HG02970 (cell line): ENCODE measurements at regions not wholly inside any gene's neighbourhood (a gene's known extent, or its start where the extent isn't known, plus 50 kb on each side); places are given as distances from the start of the nearest gene placed in this dataset.

Experiments
- ATAC-seq: cut with Tn5 transposase; IDR thresholded peaks from one replicate; pipeline ENCODE4 v1.9.1; 2021; ENCODE audit warnings: mild to moderate bottlenecking, moderate library complexity, moderate number of reproducible peaks; ENCODE audit not compliant: unreplicated experiment, low FRiP score

DNA sequence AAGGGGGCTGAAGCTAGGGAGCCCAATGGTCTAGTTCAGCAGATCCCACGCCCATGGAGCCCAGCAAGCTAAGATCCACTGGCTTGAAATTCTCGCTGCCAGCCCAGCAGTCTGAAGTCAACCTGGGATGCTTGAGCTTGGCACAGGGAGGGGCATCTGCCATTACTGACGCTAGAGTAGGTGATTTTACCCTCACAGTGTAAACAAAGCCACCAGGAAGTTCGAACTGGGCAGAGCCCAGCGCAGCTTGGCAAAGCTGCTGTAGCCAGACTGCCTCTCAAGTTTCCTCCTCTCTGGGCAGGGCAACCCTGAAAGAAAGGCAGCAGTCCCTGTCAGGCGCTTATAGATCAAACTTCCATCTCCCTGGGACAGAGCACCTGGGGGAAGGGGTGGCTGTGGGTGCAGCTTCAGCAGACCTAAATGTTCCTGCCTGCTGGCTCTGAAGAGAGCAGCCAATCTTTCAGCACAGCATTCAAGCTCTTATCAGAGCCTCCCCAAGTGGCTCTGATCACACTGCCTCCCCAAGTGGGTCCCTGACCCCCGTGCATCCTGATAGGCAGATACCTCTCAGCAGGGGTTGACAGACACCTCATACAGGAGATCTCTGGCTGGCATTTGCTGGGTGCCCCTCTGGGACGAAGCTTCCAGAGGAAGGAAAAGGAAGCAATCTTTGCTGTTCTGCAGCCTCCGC, 167.8 kb downstream of the CCDC71L start:
- ATAC-seq = no peak

DNA sequence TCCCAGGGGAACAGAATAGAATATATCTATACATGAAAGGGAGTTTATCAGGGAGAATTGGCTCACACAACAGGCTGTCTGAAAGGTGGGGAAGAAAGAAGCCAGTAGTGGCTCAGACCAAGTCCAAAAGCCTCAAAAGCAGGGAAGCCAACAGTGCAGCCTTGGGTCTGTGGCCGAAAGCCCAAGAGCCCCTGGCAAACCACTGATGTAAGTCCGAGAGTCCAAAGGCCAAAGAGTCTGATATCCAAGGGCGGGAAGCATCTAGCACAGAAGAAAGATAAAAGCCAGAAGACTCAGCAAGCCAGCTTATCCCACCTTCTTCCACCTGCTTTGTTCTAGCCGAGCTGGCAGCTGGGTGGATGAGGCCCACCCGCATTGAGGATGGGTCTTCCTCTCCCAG, 172.5 kb downstream of the CCDC71L start:
- ATAC-seq = no peak

GRCh38 chr7:106487892-106488291, 173.1 kb downstream of the CCDC71L start:
- no peak for ATAC-seq

- ATAC-seq = no peak
Observed at GRCh38 chr7:106486331-106486730, 174.6 kb downstream of the CCDC71L start.

- no peak for ATAC-seq
Observed at GRCh38 chr7:106485919-106486318, 175.0 kb downstream of the CCDC71L start.

GRCh38 chr7:106485031-106485551, 175.9 kb downstream of the CCDC71L start:
- no peak for ATAC-seq

- ATAC-seq = no peak
Observed at GRCh38 chr7:106484562-106484961, 176.4 kb downstream of the CCDC71L start.

DNA sequence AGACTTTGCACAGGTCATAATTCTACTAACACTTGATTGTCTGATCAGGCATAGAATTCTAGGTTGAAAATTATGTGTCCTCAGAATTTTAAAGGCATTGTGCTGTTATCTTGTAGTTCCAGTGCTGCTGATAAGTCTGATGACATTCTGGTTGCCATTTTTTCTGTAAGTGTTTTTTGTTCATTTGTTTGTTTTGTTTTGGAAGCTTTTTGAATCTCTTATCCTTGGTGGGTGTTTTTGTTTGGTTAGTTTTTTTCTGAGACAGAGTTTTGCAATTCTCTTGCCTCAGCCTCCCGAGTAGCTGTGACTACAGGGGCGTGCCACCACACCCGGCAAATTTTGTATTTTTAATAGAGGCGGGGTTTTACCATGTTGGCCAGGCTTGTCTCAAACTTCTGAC, 178.9 kb downstream of the CCDC71L start:
- no peak for ATAC-seq

- ATAC-seq = no peak
Observed at GRCh38 chr7:106480616-106481031, 180.3 kb downstream of the CCDC71L start.

- no peak for ATAC-seq
Observed at GRCh38 chr7:106480161-106480579, 180.8 kb downstream of the CCDC71L start.

DNA sequence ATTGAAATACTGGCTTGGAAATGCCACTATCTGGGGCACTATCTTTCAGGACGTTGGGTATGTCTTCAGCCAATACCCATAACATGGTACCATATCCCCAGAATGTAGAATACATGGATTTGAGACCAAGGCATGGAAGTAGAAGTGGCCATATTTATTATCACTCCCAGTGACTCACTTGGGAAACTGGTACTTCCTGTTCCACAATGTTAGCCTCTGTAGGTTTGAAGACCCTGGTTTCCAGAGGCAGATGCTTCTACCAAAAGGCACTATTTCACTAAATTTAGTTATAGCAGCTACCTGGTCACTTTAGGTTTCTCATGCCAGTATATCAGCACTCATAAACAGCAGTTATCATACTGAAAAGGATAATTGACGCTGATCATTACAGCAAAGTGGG, 184.2 kb downstream of the CCDC71L start:
- no peak for ATAC-seq

GRCh38 chr7:106472741-106473140, 188.0 kb upstream of the NAMPT start:
- no peak for ATAC-seq

GRCh38 chr7:106471686-106472440, 187.1 kb upstream of the NAMPT start:
- no peak for ATAC-seq

- no peak for ATAC-seq
Observed at GRCh38 chr7:106471021-106471420, 186.2 kb upstream of the NAMPT start.

DNA sequence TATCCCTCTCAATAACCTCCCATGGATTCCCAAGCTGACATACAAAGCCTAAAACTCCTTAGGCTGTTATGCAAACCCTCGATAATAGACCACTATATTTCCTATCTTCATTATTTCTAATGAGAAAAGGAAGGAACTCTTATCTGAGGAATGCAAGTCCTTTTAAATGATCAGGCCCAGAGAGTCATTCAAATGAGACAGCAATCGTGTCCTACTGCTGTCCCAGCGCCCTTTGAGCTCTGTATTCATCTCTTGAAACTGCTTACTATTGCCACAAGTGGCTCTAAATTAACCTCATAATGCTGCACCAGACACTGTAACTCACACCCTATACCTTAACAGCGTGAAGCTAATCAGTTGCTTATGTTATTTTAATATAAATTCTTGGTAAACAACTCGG, 182.1 kb upstream of the NAMPT start:
- ATAC-seq = no peak

DNA sequence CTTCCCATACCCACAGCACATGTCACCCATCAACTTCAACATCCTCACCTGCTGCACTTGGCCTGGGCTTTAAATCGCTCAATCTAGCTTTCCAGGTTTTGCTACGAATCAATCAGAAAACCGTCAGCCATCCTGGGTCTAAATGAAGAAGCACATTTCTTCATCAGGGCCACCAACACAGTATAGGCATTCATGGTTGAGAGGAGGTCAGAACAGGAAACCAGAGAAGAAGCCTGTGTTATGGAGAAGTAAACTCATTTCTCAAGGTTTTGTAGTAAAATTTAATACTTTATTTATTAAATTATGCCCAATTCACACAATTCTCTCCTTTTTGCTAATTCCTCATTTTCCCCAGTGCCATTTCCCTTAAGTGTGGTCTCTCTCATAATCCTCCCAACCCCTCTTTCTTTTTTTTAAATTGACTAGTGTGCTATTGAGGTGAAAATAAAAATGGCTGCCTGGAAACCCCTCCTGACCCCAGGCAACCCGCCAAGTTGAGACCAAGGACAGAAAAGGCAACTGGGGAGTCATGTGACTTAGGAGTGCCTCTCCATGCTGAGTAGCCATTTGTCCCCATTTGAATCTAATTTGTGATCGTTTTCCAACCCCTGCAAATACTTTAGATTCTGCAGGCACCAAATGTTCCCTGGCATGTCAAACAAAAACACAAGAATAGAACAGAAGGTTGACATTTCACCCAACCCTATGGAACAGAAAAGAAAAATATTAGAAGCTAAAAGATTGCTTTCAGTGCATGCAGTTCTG, 181.1 kb upstream of the NAMPT start:
- ATAC-seq = no peak

- ATAC-seq = no peak
Observed at GRCh38 chr7:106464651-106465050, 179.9 kb upstream of the NAMPT start.

DNA sequence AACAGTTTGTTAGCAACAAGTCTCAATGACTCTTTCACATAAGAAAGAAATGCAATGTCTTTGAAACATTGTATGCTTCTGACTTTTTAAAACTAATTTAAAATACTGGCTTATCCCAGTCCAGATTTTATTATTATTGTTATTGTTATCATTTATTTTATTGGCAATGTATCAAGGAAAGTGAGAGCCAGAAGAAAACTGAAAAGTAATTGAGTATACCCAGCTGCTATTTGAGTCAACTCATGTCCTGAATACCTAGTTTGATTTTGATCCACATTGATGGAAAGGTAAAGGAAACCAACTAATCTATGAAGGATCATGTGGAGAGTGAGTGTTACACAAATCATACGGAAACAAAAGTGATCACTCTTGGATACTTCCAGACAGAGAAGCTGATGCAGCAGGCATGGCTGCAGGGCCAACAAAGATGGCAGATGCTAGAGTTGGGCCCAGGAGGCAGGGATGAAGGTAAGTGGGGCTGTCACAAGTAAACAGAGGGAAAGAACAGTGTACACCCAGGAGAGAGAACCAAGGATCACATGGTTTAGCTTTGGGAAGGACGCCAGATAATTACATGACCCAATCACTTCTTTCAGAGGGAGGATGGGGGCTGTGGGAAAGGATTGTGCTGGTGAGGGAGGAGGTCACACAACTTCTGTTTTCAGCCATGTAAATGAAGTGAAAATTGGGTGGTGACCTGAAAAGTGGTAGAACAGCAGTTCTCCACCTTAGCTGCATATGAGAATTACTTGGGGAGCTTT, 179.2 kb upstream of the NAMPT start:
- no peak for ATAC-seq

DNA sequence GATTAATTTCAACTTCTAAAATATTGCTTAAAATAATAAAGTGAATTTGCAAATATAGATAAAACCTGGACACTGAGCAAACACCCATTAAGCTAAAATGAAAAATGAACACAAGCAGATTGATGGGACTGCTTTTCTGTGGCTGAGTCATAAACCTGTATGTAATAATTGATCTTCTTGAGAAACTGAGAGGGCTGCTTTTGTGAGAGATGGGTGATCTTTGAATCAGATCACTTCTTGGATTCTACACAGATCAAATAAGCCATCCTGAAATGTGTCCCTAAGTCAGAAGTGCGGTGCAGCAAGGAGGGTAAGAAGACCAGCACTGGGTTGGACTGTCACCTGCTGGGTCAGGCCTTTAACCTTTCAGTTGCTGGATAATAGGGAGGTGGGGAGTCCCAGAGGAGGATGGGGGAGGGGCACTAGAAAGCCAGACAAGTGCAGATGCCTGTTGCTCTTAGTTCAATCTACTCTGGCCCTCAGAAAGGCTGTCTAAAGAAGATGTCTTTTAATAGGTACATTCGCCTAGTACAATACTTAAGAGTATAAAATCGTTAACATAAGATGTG, 178.2 kb upstream of the NAMPT start:
- no peak for ATAC-seq

- no peak for ATAC-seq
Observed at GRCh38 chr7:106462365-106462859, 177.6 kb upstream of the NAMPT start.
